Endodermal cell (in vitro differentiated cells): ENCODE measurements at regions not wholly inside any gene's neighbourhood (a gene's known extent, or its start where the extent isn't known, plus 50 kb on each side); places are given as distances from the start of the nearest gene placed in this dataset.

ENCODE experiments used
- DNase-seq: peaks from one replicate; pipeline ENCODE4 v3.0.0-alpha.2; 2017
- H3K27ac ChIP-seq: 2 replicates; pipeline ENCODE4 v1.5.1; 2013; ENCODE audit warnings: mild to moderate bottlenecking, low read depth, low read length, moderate library complexity
- H3K27me3 ChIP-seq: 2 replicates; pipeline ENCODE4 v1.6.1; 2013; ENCODE audit warnings: mild to moderate bottlenecking, low read length, moderate library complexity; ENCODE audit not compliant: insufficient read depth, control insufficient read depth, poor library complexity, severe bottlenecking
- H3K36me3 ChIP-seq: 2 replicates; pipeline ENCODE4 v1.7.0; 2013; ENCODE audit warnings: mild to moderate bottlenecking, low read length, moderate library complexity; ENCODE audit not compliant: control insufficient read depth, insufficient read depth
- H3K4me1 ChIP-seq: one replicate; pipeline ENCODE4 v1.7.0; 2013; ENCODE audit warnings: low read length; ENCODE audit not compliant: control insufficient read depth, insufficient read depth
- H3K4me3 ChIP-seq: 2 replicates; pipeline ENCODE4 v1.5.1; 2013; ENCODE audit warnings: mild to moderate bottlenecking, low read length, moderate library complexity
- H3K9ac ChIP-seq: 2 replicates; pipeline ENCODE4 v1.6.1; 2013; ENCODE audit warnings: mild to moderate bottlenecking, low read length, moderate library complexity; ENCODE audit not compliant: poor library complexity, severe bottlenecking; ENCODE audit errors: extremely low read depth
- H3K9me3 ChIP-seq: 2 replicates; pipeline ENCODE4 v1.6.1; 2013; ENCODE audit warnings: mild to moderate bottlenecking, low read length, moderate library complexity; ENCODE audit not compliant: control insufficient read depth
- H3K27ac Mint-ChIP-seq: 2 replicates; pipeline ENCODE4 v1.8.0; 2020; ENCODE audit warnings: mixed read lengths
- H3K27me3 Mint-ChIP-seq: 2 replicates; pipeline ENCODE4 v1.8.0; 2021; ENCODE audit warnings: mild to moderate bottlenecking, mixed read lengths; ENCODE audit not compliant: insufficient read depth
- H3K36me3 Mint-ChIP-seq: 2 replicates; pipeline ENCODE4 v1.8.0; 2020; ENCODE audit warnings: low read depth, mixed read lengths
- H3K4me1 Mint-ChIP-seq: 2 replicates; pipeline ENCODE4 v1.8.0; 2020; ENCODE audit warnings: mixed read lengths
- H3K4me3 Mint-ChIP-seq: 2 replicates; pipeline ENCODE4 v1.8.0; 2020; ENCODE audit warnings: mild to moderate bottlenecking, moderate library complexity, mixed read lengths
- H3K9me3 Mint-ChIP-seq: 2 replicates; pipeline ENCODE4 v1.8.0; 2020; ENCODE audit warnings: mild to moderate bottlenecking, mixed read lengths
- WGBS, 2 experiments: methylation state at CpG; one replicate each; pipeline versions ENCODE4 v1.1.5 to v1.1.7; 2013; ENCODE audit warnings: missing lambda C conversion rate in 2 of 2, mixed read lengths in 1 of 2; ENCODE audit not compliant: insufficient coverage in 1 of 2, insufficient read length in 1 of 2; 5-methylcytosine and 5-hydroxymethylcytosine counted together
- TF ChIP-seq, protein P1 (sequence below): fragments of 200-600 bp; sonication (generic); conservative IDR thresholded peaks from 2 replicates; pipeline ENCODE4 v1.5.0; 2021; ENCODE audit warnings: antibody characterized with exemption, mild to moderate bottlenecking

DNA sequence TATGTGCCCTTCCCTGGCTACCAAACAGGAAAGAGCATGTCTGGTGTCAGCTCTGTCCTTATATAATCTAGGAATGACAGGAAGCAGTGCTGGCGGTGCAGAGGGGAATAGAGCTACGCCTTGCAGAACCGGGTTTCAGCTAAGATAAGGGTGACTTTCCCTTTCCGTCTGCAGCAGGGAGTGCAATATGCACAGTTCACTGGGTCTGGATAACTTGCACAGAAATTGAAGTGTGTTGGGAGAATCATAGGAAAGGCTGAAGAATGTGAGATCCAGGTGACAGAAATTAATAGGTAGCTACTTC is 90.0 kb upstream of the TSHZ3 start:
- no peaks in the 10 kb centered on the region for H3K27me3 ChIP-seq
- Mint-ChIP-seq H3K4me1 (peaks cover 5% of the 10 kb centered on the region), H3K27me3 (no peaks in the 10 kb centered on the region), H3K4me3 (no peak overlapping the region), H3K9me3 (peaks cover 16% of the 10 kb centered on the region), H3K27ac (peak overlapping the region; percentile 8), H3K36me3 (peaks cover 2% of the 10 kb centered on the region)
- H3K4me1 ChIP-seq = no peaks in the 10 kb centered on the region
- H3K9ac ChIP-seq = no peak overlapping the region
- peaks cover 11% of the 10 kb centered on the region for H3K9me3 ChIP-seq
- H3K36me3 ChIP-seq = no peaks in the 10 kb centered on the region
- no peak for DNase-seq
- WGBS, 2 experiments = 89 to 93% methylated on average over 4 of the region's 4 CpGs
- TF ChIP-seq, protein P1, sequence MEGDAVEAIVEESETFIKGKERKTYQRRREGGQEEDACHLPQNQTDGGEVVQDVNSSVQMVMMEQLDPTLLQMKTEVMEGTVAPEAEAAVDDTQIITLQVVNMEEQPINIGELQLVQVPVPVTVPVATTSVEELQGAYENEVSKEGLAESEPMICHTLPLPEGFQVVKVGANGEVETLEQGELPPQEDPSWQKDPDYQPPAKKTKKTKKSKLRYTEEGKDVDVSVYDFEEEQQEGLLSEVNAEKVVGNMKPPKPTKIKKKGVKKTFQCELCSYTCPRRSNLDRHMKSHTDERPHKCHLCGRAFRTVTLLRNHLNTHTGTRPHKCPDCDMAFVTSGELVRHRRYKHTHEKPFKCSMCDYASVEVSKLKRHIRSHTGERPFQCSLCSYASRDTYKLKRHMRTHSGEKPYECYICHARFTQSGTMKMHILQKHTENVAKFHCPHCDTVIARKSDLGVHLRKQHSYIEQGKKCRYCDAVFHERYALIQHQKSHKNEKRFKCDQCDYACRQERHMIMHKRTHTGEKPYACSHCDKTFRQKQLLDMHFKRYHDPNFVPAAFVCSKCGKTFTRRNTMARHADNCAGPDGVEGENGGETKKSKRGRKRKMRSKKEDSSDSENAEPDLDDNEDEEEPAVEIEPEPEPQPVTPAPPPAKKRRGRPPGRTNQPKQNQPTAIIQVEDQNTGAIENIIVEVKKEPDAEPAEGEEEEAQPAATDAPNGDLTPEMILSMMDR = no peak
- no peak overlapping the region for H3K4me3 ChIP-seq
- no peak overlapping the region for H3K27ac ChIP-seq

- WGBS, 2 experiments = 82 to 94% methylated on average over 3 to 4 of the region's 4 CpGs
- no peak overlapping the region for H3K4me3 Mint-ChIP-seq
- DNase-seq = no peak
- no peak overlapping the region for H3K9ac ChIP-seq
- H3K4me3 ChIP-seq = no peak overlapping the region
- H3K27me3 Mint-ChIP-seq = no peaks in the 10 kb centered on the region
- no peak overlapping the region for H3K27ac Mint-ChIP-seq
- peaks cover 7% of the 10 kb centered on the region for H3K9me3 ChIP-seq
- peaks cover 17% of the 10 kb centered on the region for H3K9me3 Mint-ChIP-seq
- H3K4me1 ChIP-seq = no peaks in the 10 kb centered on the region
- H3K36me3 ChIP-seq = no peaks in the 10 kb centered on the region
- H3K27ac ChIP-seq = no peak overlapping the region
- TF ChIP-seq, protein P1 = no peak
- H3K36me3 Mint-ChIP-seq = no peaks in the 10 kb centered on the region
- H3K27me3 ChIP-seq = no peaks in the 10 kb centered on the region
- H3K4me1 Mint-ChIP-seq = no peaks in the 10 kb centered on the region
Measured at GRCh38 chr19:31444931-31445330, 95.7 kb upstream of the TSHZ3 start.

DNA sequence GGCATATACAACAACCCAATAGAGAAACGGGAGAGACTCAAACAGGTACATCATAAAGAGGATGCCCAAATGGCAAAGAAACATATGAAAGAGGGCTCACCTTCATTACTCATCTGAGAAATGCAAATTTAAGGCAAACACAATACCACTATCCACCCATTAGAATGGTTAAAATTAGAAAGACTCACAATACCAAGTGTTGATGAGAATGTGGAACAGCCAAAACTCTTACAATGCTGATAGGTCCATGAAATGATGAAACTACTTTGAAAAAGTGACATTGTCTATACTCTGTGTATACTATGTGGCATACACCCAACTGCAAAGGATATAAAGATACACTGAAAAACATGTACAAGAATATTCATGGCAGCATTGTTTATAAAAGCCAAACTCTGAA is 96.2 kb upstream of the TSHZ3 start:
- H3K9ac ChIP-seq = no peak overlapping the region
- H3K4me1 Mint-ChIP-seq = no peaks in the 10 kb centered on the region
- no peak for DNase-seq
- H3K4me3 ChIP-seq = no peak overlapping the region
- WGBS, 2 experiments = 84% methylated on average over 1 of the region's 1 CpG; no CpG with 5 or more reads in 1 of the 2 experiments
- H3K36me3 ChIP-seq = no peaks in the 10 kb centered on the region
- no peaks in the 10 kb centered on the region for H3K27me3 ChIP-seq
- H3K36me3 Mint-ChIP-seq = no peaks in the 10 kb centered on the region
- TF ChIP-seq, protein P1 = no peak
- H3K4me3 Mint-ChIP-seq = no peak overlapping the region
- no peaks in the 10 kb centered on the region for H3K27me3 Mint-ChIP-seq
- peaks cover 7% of the 10 kb centered on the region for H3K9me3 ChIP-seq
- H3K27ac Mint-ChIP-seq = no peak overlapping the region
- H3K27ac ChIP-seq = no peak overlapping the region
- H3K4me1 ChIP-seq = no peaks in the 10 kb centered on the region
- H3K9me3 Mint-ChIP-seq = peaks cover 17% of the 10 kb centered on the region
